Epithelial cell of proximal tubule (primary cell): ENCODE measurements at regions not wholly inside any gene's neighbourhood (a gene's known extent, or its start where the extent isn't known, plus 50 kb on each side); places are given as distances from the start of the nearest gene placed in this dataset.

Experiments used
- DNase-seq: peaks from one replicate; pipeline ENCODE4 v3.0.0-alpha.2; 2011; ENCODE audit warnings: low read depth
- H3K4me3 ChIP-seq: 2 replicates; pipeline ENCODE4 v1.5.1; 2011; ENCODE audit warnings: low read depth, mild to moderate bottlenecking, low read length
- TF ChIP-seq, protein P1 (sequence below): conservative IDR thresholded peaks from 2 replicates; pipeline ENCODE4 v1.5.1; 2012; ENCODE audit warnings: low read depth, mild to moderate bottlenecking, low read length

DNA sequence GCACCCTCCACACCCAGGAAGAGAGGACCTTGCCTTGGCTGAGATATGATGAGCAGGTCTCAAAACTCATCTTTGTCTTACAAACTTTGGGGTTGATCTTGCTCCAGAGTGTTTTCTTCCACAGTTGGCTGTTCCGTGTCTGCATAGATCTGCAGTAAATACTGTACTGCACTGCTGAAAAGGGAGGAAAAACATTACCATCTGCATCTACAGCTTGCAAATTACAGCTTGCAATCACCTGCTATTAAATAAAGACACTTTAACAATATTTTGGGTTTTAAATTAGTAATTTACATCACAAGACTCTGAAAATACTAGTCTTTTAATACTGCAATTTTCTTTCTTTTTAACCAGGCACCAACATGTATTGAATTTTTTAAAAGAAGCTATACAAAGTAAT lies 499.5 kb downstream of the STIM2 start:
- no peak overlapping the region for H3K4me3 ChIP-seq
- DNase-seq = no peak
- TF ChIP-seq, protein P1, sequence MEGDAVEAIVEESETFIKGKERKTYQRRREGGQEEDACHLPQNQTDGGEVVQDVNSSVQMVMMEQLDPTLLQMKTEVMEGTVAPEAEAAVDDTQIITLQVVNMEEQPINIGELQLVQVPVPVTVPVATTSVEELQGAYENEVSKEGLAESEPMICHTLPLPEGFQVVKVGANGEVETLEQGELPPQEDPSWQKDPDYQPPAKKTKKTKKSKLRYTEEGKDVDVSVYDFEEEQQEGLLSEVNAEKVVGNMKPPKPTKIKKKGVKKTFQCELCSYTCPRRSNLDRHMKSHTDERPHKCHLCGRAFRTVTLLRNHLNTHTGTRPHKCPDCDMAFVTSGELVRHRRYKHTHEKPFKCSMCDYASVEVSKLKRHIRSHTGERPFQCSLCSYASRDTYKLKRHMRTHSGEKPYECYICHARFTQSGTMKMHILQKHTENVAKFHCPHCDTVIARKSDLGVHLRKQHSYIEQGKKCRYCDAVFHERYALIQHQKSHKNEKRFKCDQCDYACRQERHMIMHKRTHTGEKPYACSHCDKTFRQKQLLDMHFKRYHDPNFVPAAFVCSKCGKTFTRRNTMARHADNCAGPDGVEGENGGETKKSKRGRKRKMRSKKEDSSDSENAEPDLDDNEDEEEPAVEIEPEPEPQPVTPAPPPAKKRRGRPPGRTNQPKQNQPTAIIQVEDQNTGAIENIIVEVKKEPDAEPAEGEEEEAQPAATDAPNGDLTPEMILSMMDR = no peak

DNA sequence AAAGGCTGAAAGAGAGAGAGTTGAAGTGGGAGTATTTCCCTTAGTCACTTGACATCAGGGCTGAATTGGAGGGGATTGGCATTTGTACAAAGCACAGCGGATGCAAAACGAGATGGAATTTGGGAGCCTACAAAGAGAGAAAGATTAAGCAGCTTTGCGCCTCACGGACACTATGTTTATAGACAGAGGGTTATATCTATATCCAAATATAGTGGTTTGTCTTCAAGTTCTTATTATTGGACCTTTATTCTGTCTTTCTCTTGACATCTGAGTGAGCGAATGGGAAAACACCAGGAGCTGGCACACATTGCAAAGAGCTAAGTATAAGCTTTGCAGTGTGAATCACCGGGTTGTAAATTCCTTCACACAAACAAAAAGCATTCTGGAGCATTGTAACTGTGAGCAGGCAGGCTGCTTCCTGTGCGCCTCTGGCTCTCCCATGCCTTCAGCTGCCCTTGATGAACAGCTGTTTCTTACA lies 500.2 kb downstream of the STIM2 start:
- DNase-seq = no peak
- H3K4me3 ChIP-seq = no peak overlapping the region
- TF ChIP-seq, protein P1 = no peak

DNA sequence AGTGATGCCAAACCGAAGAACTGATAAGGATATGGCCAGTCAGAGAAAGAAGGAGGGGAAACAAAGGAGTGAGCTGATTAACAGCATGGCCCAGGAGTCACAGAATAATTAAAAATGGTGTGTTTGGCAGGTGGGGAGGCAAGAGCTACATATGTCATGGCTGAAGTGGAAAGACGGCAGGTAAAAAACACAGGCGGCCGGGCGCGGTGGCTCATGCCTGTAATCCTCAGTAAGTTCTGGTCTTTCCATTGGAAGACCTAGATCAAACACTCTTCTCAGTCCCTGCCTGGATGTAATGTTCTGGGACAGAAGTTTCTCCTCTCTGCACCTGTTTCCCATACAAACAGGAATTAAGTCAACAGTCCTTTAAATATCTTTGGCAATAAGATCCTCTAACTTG lies 503.9 kb downstream of the STIM2 start:
- TF ChIP-seq, protein P1 = no peak
- H3K4me3 ChIP-seq = no peak overlapping the region
- DNase-seq = no peak

DNA sequence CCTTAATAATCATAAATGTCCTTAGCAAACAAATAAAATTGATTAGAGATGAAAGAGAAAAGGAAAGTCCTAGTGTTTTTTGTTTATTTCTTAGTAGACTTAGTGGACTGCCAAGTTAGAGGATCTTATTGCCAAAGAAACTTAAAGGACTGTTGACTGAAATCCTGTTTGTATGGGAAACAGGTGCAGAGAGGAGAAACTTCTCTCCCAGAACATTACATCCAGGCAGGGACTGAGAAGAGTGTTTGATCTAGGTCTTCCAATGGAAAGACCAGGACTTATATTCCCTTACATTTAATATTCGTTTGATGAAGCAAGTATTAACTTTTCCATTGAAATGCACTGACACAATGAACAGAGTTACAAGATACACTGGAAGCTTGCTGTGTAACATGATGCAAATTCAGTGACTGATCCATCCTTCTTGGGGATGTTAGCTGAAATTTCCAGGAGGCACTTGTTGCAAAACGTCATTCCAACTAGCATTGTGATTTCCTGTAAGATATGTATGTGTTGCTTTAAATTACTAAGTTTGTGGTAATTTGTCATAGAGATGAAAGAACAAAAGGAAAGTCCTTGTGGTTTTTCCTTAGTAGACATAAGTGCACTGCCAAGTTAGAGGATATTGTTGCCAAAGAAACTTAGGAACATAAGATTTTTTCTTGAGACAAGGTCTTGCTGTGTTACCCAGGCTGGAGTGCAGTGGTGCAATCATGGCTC lies 505.6 kb downstream of the STIM2 start:
- no peak for DNase-seq
- TF ChIP-seq, protein P1 = no peak
- no peak overlapping the region for H3K4me3 ChIP-seq

DNA sequence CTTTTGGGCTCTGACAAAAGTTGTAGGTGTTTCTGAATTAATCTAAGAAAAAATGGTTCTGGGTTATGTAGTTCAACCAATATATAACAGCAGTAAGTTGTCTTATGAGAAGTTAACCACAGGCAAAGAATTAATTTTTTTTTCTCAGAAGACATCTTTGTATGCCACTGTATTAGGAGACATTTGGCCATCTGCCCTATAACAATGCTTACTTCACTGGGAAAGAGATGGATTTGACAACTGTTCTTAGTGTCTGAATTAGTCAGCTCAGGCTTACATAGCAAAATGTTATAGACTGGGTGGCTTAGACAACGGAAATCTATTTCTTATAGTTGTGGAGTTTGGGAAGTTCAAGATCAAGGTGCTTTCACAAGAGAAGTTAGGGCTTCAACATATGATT lies 508.1 kb downstream of the STIM2 start:
- H3K4me3 ChIP-seq = no peak overlapping the region
- no peak for DNase-seq
- TF ChIP-seq, protein P1 = no peak

DNA sequence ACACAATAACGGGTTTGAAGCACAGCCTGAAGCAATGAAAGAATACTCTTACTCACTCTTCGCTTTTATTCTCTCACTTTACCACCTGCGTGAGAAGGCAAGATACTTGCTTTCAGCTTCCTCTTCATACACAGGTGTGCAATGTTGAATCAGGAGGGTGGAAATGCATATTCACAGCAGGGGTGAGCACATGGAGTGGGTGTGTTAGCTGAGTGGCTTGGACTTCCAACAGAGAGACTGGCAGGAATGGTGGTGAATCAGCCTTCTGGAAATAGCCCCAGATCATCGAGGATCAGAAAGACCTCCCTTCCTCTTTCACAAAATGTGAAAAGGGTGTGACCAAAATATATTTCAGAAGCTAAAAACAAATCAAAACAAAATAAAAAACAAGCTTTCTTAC lies 521.2 kb downstream of the STIM2 start:
- TF ChIP-seq, protein P1 = no peak
- no peak for DNase-seq
- no peak overlapping the region for H3K4me3 ChIP-seq

DNA sequence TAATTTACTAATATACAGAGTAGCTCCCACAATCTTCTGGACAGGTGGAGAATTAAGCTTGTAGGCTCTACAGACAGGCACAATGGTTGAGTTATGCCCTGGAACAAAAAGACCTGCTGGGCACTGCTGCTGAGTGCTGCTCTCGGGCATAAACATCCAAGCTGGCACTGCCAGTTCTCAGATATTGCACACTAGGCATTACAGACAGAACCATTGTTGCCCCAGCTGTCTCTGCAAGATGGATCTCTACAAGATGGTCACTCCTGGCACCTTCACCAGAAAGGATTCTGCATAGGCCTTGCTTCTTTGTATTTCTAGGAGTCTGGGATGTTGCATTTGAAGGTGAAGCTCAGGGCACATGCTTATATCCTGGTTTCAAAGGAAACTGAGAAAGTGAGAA lies 527.1 kb downstream of the STIM2 start:
- DNase-seq = no peak
- no peak overlapping the region for H3K4me3 ChIP-seq
- TF ChIP-seq, protein P1 = no peak
